Neural cell (in vitro differentiated cells): ENCODE measurements at regions not wholly inside any gene's neighbourhood (a gene's known extent, or its start where the extent isn't known, plus 50 kb on each side); places are given as distances from the start of the nearest gene placed in this dataset.
A peak's percentile ranks its signal among the peaks of the same experiment; 100 is the strongest.

ENCODE experiments used
- H2AFZ ChIP-seq: fragments of 200-600, 300-800 bp; sonication (generic), shearing (Covaris generic); 2 replicates; pipeline ENCODE4 v1.6.0; 2014; ENCODE audit warnings: low read depth, mild to moderate bottlenecking, antibody characterized with exemption, low read length, moderate library complexity
- H3F3A ChIP-seq: fragments of 200-600 bp; shearing (Covaris generic); 2 replicates; pipeline ENCODE4 v1.6.1; 2016; ENCODE audit warnings: mild to moderate bottlenecking, moderate library complexity, mixed read lengths, antibody characterized with exemption, low read length; ENCODE audit not compliant: insufficient read depth, poor library complexity, severe bottlenecking
- H3K27ac ChIP-seq: fragments of 200-600, 300-800 bp; sonication (generic), shearing (Covaris generic); 2 replicates; pipeline ENCODE4 v1.5.1; 2014; ENCODE audit warnings: mild to moderate bottlenecking, low read length, moderate library complexity
- H3K27me3 ChIP-seq: fragments of 300-800, 200-600 bp; sonication (generic), shearing (Covaris generic); 2 replicates; pipeline ENCODE4 v1.6.0; 2014; ENCODE audit warnings: mild to moderate bottlenecking, low read depth, low read length, moderate library complexity; ENCODE audit not compliant: insufficient read depth
- H3K36me3 ChIP-seq: fragments of 300-800, 200-600 bp; sonication (generic), shearing (Covaris generic); 2 replicates; pipeline ENCODE4 v1.5.1; 2014; ENCODE audit warnings: mild to moderate bottlenecking, antibody characterized with exemption, low read length, moderate library complexity; ENCODE audit not compliant: insufficient read depth
- H3K4me2 ChIP-seq: fragments of 300-800, 200-600 bp; sonication (generic), shearing (Covaris generic); 2 replicates; pipeline ENCODE4 v1.6.0; 2014; ENCODE audit warnings: mild to moderate bottlenecking, low read length
- H3K4me3 ChIP-seq: fragments of 300-800, 200-600 bp; sonication (generic), shearing (Covaris generic); 2 replicates; pipeline ENCODE4 v1.5.1; 2014; ENCODE audit warnings: mild to moderate bottlenecking, low read length, moderate library complexity
- H3K79me2 ChIP-seq: fragments of 200-600 bp; shearing (Covaris generic); replicated peaks from 2 replicates; pipeline ENCODE4 v1.6.0; 2014; ENCODE audit warnings: mild to moderate bottlenecking, low read length, moderate library complexity; ENCODE audit not compliant: insufficient read depth
- H3K9ac ChIP-seq: fragments of 300-800, 200-600 bp; sonication (generic), shearing (Covaris generic); 2 replicates; pipeline ENCODE4 v1.6.1; 2016; ENCODE audit warnings: mild to moderate bottlenecking, low read length, mixed read lengths
- H3K9me2 ChIP-seq: fragments of 200-600 bp; shearing (Covaris generic); 2 replicates; pipeline ENCODE4 v1.6.1; 2016; ENCODE audit warnings: mild to moderate bottlenecking, low read length, mixed read lengths; ENCODE audit not compliant: insufficient read depth
- H3K9me3 ChIP-seq: fragments of 200-600, 300-800 bp; sonication (generic), shearing (Covaris generic); 2 replicates; pipeline ENCODE4 v1.6.1; 2016; ENCODE audit warnings: mild to moderate bottlenecking, mixed run types, low read length, moderate library complexity, mixed read lengths
- H4K20me1 ChIP-seq: fragments of 200-600 bp; shearing (Covaris generic); 2 replicates; pipeline ENCODE4 v1.6.1; 2016; ENCODE audit warnings: mild to moderate bottlenecking, mixed run types; ENCODE audit not compliant: insufficient read depth
- CTCF ChIP-seq: fragments of 450-650 bp; IDR thresholded peaks from 2 replicates; pipeline ENCODE4 v1.5.1; 2014; ENCODE audit warnings: antibody characterized with exemption, mild to moderate bottlenecking, moderate library complexity; ENCODE audit not compliant: poor library complexity, severe bottlenecking
- EP300 ChIP-seq: fragments of 450-650 bp; conservative IDR thresholded peaks from 2 replicates; pipeline ENCODE4 v1.6.1; 2014; ENCODE audit warnings: antibody characterized with exemption, mild to moderate bottlenecking, moderate library complexity; ENCODE audit not compliant: poor library complexity, severe bottlenecking
- EZH2 ChIP-seq: fragments of 200-600, 300-800 bp; shearing (Covaris generic), sonication (generic); IDR thresholded peaks from 2 replicates; pipeline ENCODE4 v1.6.1; 2014; ENCODE audit warnings: antibody characterized with exemption, low read length, borderline replicate concordance, mild to moderate bottlenecking; ENCODE audit not compliant: insufficient read depth, poor library complexity, severe bottlenecking
- MXI1 ChIP-seq: fragments of 450-650 bp; conservative IDR thresholded peaks from 2 replicates; pipeline ENCODE4 v1.6.1; 2014; ENCODE audit warnings: antibody characterized with exemption, mild to moderate bottlenecking; ENCODE audit not compliant: poor library complexity, severe bottlenecking
- POLR2AphosphoS5 ChIP-seq: IDR thresholded peaks from 2 replicates; pipeline ENCODE4 v1.6.1; 2012
- RAD21 ChIP-seq: fragments of 450-650 bp; conservative IDR thresholded peaks from 2 replicates; pipeline ENCODE4 v1.6.1; 2014; ENCODE audit warnings: antibody characterized with exemption, mild to moderate bottlenecking, moderate library complexity
- REST ChIP-seq: IDR thresholded peaks from 2 replicates; pipeline ENCODE4 v1.6.1; 2012; ENCODE audit warnings: borderline replicate concordance
- SMC3 ChIP-seq: fragments of 450-650 bp; conservative IDR thresholded peaks from 2 replicates; pipeline ENCODE4 v1.6.1; 2014; ENCODE audit warnings: antibody characterized with exemption, mild to moderate bottlenecking, moderate library complexity; ENCODE audit not compliant: poor library complexity
- TAF1 ChIP-seq: IDR thresholded peaks from 2 replicates; pipeline ENCODE4 v1.6.1; 2012; ENCODE audit warnings: low read depth

- H3K4me3 ChIP-seq, result no peak overlapping the region
- H3K36me3 ChIP-seq, result no peaks in the 10 kb centered on the region
- H3K9ac ChIP-seq, result no peak overlapping the region
- H3K79me2 ChIP-seq, result no peaks in the 10 kb centered on the region
- H3K4me2 ChIP-seq, result no peak overlapping the region
- H3K27ac ChIP-seq, result peak overlapping the region; percentile 13
- TF ChIP-seq SMC3, result no peak
- TF ChIP-seq TAF1, result no peak
- TF ChIP-seq POLR2AphosphoS5, result no peak
- TF ChIP-seq REST, result peak; percentile 19
- TF ChIP-seq MXI1, result no peak
- TF ChIP-seq EZH2, result no peak
- H3F3A ChIP-seq, result no peaks in the 10 kb centered on the region
- H3K9me2 ChIP-seq, result no peaks in the 10 kb centered on the region
- no peaks in the 10 kb centered on the region for H3K27me3 ChIP-seq
- no peaks in the 10 kb centered on the region for H3K9me3 ChIP-seq
- no peak overlapping the region for H2AFZ ChIP-seq
- no peaks in the 10 kb centered on the region for H4K20me1 ChIP-seq
Observed at GRCh38 chr12:46958053-46958452, 121.4 kb upstream of the PCED1B start.

GRCh38 chr12:46958599-46959290, 120.7 kb upstream of the PCED1B start:
- H3K9ac ChIP-seq, result no peak overlapping the region
- no peaks in the 10 kb centered on the region for H3K27me3 ChIP-seq
- no peak overlapping the region for H3K4me3 ChIP-seq
- TF ChIP-seq TAF1, result no peak
- TF ChIP-seq POLR2AphosphoS5, result no peak
- no peak for TF ChIP-seq CTCF
- TF ChIP-seq RAD21, result no peak
- TF ChIP-seq REST, result no peak
- TF ChIP-seq SMC3, result no peak
- TF ChIP-seq EP300, result no peak
- no peak for TF ChIP-seq MXI1
- TF ChIP-seq EZH2, result no peak
- H3K9me2 ChIP-seq, result no peaks in the 10 kb centered on the region
- H3K36me3 ChIP-seq, result no peaks in the 10 kb centered on the region
- no peaks in the 10 kb centered on the region for H3K79me2 ChIP-seq
- no peak overlapping the region for H3K4me2 ChIP-seq
- no peaks in the 10 kb centered on the region for H4K20me1 ChIP-seq
- H3F3A ChIP-seq, result no peaks in the 10 kb centered on the region
- H3K9me3 ChIP-seq, result no peaks in the 10 kb centered on the region
- no peak overlapping the region for H3K27ac ChIP-seq
- no peak overlapping the region for H2AFZ ChIP-seq
